Astrocyte (in vitro differentiated cells and primary cell): ENCODE measurements at regions not wholly inside any gene's neighbourhood (a gene's known extent, or its start where the extent isn't known, plus 50 kb on each side); places are given as distances from the start of the nearest gene placed in this dataset.

Experiments
- EZH2 ChIP-seq: IDR thresholded peaks from 2 replicates; pipeline ENCODE4 v1.6.1; 2012; ENCODE audit warnings: mild to moderate bottlenecking, low read length, inconsistent platforms; ENCODE audit not compliant: insufficient read depth
- TF ChIP-seq, protein P1 (sequence below): IDR thresholded peaks from 2 replicates; pipeline ENCODE4 v1.5.1; 2011; ENCODE audit warnings: low read depth, mild to moderate bottlenecking, inconsistent platforms, low read length, moderate library complexity; ENCODE audit not compliant: insufficient read depth

DNA sequence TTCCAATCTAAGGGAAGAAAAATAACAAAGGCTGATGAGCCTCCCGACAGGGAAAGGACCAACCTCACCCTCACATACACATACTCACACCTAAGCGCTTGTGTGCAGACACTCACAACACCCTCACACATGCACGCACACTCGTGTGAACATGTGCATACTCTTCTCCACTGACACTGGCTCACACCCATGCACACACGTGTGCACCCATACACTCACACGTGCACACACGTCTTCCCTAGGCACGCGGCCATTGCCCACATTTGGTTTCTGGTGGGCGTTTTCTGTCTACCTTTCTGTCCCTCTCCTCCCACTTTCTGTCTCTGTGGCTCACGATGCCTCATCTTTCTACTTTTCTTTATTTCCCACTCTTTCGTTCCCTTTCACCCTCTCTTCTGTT is 169.7 kb upstream of the MVB12B start:
- TF ChIP-seq EZH2: no peak
- TF ChIP-seq, protein P1, sequence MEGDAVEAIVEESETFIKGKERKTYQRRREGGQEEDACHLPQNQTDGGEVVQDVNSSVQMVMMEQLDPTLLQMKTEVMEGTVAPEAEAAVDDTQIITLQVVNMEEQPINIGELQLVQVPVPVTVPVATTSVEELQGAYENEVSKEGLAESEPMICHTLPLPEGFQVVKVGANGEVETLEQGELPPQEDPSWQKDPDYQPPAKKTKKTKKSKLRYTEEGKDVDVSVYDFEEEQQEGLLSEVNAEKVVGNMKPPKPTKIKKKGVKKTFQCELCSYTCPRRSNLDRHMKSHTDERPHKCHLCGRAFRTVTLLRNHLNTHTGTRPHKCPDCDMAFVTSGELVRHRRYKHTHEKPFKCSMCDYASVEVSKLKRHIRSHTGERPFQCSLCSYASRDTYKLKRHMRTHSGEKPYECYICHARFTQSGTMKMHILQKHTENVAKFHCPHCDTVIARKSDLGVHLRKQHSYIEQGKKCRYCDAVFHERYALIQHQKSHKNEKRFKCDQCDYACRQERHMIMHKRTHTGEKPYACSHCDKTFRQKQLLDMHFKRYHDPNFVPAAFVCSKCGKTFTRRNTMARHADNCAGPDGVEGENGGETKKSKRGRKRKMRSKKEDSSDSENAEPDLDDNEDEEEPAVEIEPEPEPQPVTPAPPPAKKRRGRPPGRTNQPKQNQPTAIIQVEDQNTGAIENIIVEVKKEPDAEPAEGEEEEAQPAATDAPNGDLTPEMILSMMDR: no peak
